ENCODE measurements at regions not wholly inside any gene's neighbourhood (a gene's known extent, or its start where the extent isn't known, plus 50 kb on each side); places are given as distances from the start of the nearest gene placed in this dataset.

- no peak for TF ChIP-seq CHD7 (IDR thresholded peaks at IDR 0.05; ENCODE audit: insufficient replicate concordance, low read length)
- TF ChIP-seq POLR2AphosphoS5 (IDR thresholded peaks at IDR 0.05; ENCODE audit: low read depth, low read length): no peak
These were observed 258.0 kb upstream of the FMN2 start (continued) for GRCh38 chr1:239833723-239834122.

All from H1 (cell line).